ENCODE measurements at regions not wholly inside any gene's neighbourhood (a gene's known extent, or its start where the extent isn't known, plus 50 kb on each side); places are given as distances from the start of the nearest gene placed in this dataset.
"Not testable (repeated sequence)": the region's sequence is repeated elsewhere in the genome, so short reads cannot be mapped to it uniquely, and the experiment has no call there.

DNA sequence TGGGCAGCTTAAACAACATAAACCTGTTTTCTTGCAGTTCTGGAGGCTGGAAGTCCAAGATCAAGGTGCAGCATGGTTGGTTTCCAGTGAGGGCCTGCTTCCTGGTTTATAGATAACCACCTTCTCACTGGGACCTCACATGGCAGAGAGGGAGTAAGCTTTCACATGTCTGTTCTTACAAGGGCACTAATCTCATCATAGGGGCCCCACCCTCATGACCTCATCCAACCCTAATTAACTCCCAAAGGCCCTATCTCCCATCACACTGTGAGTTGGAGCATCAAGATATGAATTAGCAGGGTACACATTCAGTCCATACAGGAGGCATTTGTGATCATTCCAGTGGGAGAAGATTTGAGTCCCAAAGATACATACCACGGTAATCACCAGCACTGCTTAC is 50.5 kb upstream of the GRIN2A start:
- no peak for DNase-seq (ENCODE audit: low read depth)

GRCh38 chr16:10239640-10240039 is 57.4 kb upstream of the GRIN2A start:
- DNase-seq (ENCODE audit: low read depth), result no peak

DNA sequence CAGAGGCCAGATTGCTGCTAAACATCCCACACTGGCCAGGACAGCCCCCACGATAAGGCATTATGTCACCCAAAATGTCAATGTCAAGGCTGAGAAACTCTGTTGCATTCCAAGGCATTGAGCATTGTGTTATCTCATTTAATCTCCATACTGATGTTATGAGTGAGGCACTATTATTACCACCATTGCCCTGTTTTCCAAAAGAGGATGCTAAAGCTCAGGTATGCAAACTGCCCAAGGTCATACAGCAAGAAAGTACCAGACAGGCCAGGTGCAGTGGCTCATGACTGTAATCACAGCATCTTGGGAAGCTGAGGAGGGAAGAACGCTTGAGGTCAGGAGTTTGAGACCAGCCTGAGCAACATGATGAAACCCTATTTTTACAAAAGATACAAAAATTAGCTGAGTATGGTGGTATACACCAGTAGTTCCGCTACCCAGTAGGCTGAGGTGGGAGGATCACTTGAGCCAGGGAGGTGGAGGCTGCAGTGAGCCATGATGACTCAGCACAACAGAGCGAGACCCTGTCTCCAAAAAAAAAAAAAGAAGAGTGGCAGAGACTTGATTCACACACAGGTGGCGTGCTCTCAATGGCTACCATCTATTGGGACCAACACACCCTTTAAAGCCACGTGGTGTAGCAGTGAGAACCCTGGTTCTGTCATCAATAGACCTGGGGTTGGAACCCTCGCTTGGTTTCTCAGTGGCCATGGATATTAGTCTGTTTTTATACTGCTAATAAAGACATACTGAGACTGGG is 58.8 kb upstream of the GRIN2A start:
- DNase-seq (ENCODE audit: low read depth), result no peak

GRCh38 chr16:10242097-10242496 is 59.9 kb upstream of the GRIN2A start:
- DNase-seq (ENCODE audit: low read depth), result no peak

DNA sequence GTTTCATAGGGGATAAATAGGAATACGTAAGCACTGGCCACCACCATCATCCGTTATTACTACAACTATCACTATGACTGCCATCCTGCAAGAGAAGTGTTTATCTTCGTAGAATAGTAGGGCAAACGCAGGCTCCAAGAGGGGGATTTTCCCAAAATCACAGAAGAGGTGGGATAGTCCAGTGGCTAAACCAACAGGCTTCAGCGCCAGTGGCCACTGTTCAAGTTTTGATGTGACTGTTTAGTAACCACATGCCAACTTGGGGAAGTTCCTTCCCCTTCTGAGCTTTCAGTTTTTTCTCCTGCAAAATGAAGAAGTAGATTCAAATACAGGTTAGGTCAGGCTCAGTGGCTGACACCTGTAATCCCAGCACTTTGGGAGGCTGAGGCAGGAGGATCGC is 60.7 kb upstream of the GRIN2A start:
- DNase-seq (ENCODE audit: low read depth), result no peak

DNA sequence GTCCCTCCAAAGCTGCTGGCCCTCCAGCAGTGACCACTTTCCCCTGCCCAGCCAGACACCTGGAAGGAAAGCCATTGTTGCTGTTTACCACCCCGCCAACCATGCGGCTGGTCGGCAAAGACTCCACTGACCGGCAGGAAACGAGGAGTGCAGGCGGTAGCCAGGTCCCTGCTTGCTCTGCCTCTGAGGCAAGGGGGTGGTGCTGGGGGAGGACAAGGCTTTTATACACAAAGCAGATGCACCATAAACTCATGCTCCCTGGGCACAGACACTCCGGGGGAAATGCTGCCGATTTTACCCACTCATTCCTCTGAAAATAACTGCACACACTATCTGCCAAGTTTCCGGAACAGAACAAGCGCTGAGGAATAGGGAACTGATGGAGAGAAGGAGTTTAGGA is 62.8 kb upstream of the GRIN2A start:
- DNase-seq (ENCODE audit: low read depth), result no peak

GRCh38 chr16:10250137-10250828 is 68.1 kb upstream of the GRIN2A start:
- no peak for DNase-seq (ENCODE audit: low read depth)

DNA sequence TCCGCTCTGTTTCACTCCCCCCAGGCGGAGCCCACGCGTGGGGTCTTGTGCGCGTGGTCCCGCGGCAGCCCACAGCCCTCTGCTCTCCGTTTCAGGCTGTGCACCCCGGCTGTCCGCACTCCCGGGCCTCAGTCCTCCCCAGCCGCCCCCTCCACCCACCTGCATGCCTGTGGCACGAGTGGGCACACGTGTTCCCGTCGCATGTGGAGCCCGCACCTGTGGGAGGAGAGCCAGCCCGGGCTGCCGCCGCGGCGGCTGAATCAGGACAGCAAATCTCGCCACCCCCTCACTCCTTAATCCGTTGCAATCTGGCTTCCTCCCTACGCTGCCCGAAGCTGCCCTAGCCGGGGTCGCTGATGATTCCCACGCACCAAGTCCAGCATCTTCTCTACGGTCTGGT is 69.9 kb upstream of the GRIN2A start:
- no peak for DNase-seq (ENCODE audit: low read depth)

DNA sequence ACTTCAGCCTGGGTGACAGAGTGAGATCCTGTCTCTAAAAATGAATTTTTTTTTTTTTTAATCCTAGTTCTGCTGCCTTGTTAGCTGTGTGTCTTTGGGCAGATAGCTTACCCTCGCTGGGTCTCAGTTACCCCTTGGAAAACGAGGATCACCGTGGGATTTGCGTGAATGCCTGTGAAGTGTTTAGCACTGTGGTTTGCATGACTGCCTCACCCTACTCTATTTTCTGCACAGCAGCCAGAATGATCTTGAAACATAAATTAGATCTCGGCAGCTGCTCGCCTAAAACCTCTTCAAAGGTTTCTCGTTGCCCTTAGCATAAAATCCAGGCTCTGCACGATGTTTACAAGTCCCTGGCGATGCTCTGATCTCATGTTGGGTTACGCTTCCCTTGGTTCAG is 71.2 kb upstream of the GRIN2A start:
- no peak for DNase-seq (ENCODE audit: low read depth)

GRCh38 chr16:10255728-10256127 is 73.5 kb upstream of the GRIN2A start:
- no peak for DNase-seq (ENCODE audit: low read depth)

DNA sequence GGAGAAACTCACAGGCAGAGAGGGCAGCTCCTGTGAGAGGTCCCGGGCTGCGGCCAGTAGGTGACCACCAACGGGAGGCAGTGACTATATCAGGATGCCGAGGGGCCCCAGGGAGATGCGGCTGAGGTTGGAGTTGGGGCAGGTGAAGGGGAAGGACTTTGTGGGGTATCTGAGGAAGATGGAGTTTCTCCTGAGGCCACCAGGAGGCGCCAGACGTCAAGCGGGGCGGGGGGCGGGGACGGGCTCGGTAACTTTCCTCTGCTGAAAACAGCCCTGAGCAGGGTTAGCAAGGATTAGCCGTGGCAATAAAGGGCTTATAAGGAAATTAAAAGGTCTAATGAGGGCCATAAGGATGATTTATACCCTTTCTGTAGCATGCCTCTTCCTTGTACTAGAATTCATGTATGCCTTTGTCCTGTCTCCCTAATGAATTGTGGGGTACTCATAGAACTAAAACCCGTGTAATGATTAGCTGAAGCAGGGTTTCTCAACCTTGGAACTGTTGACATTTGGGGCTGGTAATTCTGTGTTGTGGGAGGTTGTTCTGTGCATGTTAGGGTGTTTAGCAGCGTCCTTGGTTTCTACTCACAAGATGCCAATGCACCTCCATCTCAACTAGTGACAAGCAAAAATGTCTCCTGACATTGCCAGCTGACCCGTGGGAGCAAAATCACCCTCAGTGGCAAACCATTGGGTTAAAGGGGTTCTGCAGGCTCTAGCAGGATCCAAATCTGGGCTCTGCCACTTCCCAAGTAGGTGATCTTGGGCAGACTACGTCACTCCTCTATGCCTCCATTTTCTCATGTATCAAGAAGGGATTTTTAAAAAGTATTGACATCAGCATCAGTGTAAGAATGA is 74.8 kb upstream of the GRIN2A start:
- DNase-seq (ENCODE audit: low read depth), result no peak

- DNase-seq (ENCODE audit: low read depth), result not testable (repeated sequence)
Observed at GRCh38 chr16:10257642-10258251, 75.5 kb upstream of the GRIN2A start.

DNA sequence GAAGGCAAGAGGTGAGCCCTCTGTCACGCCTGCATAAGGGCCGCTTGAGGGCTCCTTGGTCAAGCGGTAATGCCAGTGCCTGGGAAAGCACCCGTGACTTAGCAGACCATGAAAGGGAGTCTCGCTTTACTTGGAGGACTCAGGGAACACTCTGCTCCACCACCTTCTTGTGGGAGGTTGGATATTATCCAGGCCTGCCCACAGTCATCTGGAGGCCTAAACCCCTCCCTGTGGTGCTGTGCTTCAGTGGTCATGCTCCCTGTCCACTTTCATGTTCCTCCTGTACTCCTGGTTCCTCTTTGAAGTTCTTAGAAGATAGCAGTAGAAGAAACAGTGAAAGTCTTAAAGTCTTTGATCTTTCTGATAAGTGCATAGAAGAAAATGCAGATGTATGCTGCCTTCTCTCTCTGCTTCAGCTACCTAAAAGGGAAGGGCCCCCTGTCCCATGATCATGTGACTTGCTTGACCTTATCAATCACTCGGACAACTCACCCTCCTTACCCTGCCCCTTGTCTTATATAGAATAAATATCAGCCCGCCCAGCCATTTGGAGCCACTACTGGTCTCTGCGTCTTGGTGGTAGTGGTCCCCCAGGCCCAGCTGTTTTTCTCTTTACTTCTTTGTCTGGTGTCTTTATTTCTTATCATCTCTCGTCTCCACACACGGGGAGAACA is 76.8 kb upstream of the GRIN2A start:
- not testable (repeated sequence) for DNase-seq (ENCODE audit: low read depth)

- no peak for DNase-seq (ENCODE audit: low read depth)
Observed at GRCh38 chr16:10261077-10261476, 78.8 kb upstream of the GRIN2A start.

GRCh38 chr16:10261526-10261925 is 79.3 kb upstream of the GRIN2A start:
- DNase-seq (ENCODE audit: low read depth), result not testable (repeated sequence)

DNA sequence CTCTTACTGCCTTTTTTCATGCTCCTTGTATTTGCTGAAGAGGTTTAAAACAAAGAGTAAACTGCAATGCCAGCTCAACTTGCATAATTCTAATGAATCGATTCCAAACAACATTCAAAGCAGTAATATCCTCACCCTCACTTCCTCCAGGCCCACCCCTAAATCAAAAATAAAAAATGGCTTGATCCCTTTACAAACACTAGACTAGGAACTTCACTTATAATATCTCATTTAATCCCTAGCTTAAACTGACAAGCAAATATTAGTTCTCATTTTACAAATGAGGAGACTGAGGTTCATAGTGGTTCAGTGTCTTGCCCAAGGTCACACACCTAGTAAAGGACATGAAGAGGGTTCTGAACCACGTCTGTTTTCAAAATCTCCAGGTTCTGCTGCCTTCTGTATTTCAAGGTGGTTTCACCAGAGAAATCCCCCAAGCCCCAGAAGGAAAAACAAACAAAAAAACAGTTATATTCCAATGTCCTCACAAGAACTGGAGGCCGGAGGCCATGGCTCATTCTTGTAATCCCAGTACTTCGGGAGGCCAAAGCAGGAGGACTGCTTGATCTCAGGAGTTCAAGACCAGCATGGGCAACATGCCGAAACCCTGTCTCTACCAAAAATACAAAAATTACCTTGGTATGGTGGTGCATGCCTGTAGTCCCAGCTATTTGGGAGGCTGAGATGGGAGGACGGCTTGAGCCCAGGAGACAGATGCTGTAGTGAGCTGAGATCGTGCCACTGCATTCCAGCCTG is 80.3 kb upstream of the GRIN2A start:
- no peak for DNase-seq (ENCODE audit: low read depth)

DNA sequence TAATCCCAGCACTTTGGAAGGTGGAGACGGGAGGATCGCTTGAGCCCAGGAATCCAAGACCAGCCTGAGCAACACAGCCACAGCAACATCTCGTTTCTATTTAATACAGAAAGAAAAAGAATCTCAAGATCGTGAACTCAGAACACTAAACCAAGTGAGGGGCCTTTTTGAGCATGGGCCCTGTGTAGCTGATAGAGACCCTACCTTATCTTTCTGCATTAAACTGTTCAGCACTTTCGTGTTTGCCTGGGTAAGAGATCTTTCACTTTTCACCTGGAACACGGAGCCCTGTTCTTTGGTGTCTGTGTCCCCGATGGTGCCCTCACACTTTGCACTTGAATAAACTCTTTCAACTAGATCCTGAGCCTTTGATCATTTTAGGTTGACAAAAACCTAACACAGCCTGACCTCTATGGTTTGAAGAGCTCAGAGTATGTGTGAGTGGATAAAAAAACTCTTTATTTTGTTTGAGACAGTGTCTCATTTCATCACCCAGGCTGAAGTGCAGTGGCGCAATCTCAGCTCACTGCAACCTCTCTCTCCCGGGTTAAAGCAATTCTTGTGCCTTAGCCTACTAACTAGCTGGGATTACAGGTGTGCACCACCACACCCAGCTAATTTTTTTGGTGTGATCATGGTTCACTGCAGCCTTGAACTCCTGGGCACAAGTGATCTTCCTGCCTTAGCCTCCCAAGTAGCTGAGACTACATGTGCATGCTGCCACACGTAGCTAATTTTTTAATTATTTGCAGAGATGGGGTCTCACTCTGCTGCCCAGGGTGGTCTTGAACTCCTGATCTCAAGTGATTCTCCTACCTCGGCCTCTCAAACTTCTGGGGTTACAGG is 83.8 kb upstream of the GRIN2A start:
- no peak for DNase-seq (ENCODE audit: low read depth)

DNA sequence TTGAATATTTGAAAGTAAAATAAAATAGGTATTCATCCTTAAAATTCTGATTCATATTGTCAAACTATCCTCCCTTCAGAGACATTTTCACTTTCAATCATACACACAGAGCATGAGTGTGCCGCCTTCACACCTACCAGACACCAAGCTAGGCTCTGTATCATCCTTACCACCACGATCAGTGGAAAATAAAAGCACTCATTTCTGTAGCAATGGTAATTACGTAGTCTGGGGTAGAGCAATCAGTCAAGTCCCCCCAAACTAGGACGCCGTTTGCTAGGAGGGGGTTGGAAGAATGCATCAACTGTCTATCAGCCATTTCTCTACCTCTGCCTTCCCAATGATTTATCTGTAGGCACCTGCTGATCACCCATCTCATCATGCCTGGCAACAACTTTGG is 84.6 kb upstream of the GRIN2A start:
- no peak for DNase-seq (ENCODE audit: low read depth)

DNA sequence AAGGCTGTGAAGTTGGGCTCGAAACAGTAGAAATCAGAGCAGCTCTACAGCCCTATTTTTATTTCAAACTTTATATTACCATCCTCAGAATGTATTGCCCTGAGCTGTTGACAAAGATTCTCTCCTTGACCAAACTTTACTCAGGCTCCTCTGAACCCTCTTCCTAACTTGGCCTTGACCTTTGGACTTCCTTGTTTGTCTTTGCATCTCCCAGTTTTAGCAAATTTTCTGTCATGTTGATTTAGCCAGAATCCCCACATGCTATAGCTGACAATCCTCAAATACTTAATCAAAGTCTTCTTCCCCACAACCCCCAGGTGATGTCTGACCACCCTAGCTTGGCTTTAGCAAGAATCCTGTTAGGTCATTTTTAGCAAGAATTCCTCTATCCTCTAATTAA is 87.4 kb upstream of the GRIN2A start:
- DNase-seq (ENCODE audit: low read depth), result no peak

DNA sequence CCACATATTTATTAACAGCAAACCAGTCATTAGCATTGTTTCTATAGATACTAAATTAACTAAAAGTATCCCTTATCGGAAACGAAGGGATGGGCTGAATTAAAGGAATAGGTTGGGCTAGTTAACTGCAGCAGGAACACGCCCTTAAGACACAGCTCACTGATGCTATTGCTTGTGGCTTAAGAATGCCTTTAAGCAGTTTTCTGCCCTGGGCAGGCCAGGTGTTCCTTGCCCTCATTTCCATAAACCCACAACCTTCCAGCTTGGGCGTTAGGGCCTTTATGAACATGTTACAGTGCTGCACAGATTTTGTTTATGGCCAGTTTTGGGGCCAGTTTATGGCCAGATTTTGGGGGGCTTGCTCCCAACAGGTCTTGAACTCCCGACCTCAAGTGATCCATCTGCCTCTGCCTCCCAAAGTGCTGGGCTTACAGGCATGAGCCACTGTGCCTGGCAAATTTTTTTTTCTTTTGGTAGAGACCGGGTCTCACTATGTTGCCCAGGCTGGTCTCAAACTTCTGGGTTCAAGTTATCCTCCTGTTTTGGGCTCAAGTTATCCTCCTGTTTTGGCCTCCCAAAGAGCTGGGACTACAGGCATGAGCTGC is 90.1 kb upstream of the GRIN2A start:
- not testable (repeated sequence) for DNase-seq (ENCODE audit: low read depth)

Measured in fibroblast of the conjunctiva (primary cell).